Gastroesophageal sphincter (tissue), 4 donors: ENCODE measurements at regions not wholly inside any gene's neighbourhood (a gene's known extent, or its start where the extent isn't known, plus 50 kb on each side); places are given as distances from the start of the nearest gene placed in this dataset.

Experiments used
- ATAC-seq: fragments of 150-250 bp; one replicate; pipeline ENCODE4 v1.9.1; 2016; ENCODE audit warnings: mild to moderate bottlenecking, moderate library complexity
- H3K27ac ChIP-seq, 4 donors: fragments of 200-600 bp; sonication (generic) in 3 of 4; 1 replicate in 3 of 4; 2 replicates in 1 of 4; pipeline ENCODE4 v1.5.1; 2016 to 2019
- H3K27me3 ChIP-seq: fragments of 200-600 bp; sonication (generic); one replicate; pipeline ENCODE4 v1.5.1; 2019
- H3K36me3 ChIP-seq, 2 donors: fragments of 200-600 bp; sonication (generic); one replicate each; pipeline ENCODE4 v1.5.1; 2019; ENCODE audit warnings: control low read depth in 1 of 2
- H3K4me1 ChIP-seq, 3 donors: fragments of 200-600 bp; sonication (generic); 1 replicate in 2 of 3; 2 replicates in 1 of 3; pipeline ENCODE4 v1.5.1; 2016 to 2019; ENCODE audit warnings: control low read depth in 2 of 3
- H3K4me3 ChIP-seq, 2 donors: fragments of 200-600 bp; sonication (generic); one replicate each; pipeline ENCODE4 v1.5.1; 2019; ENCODE audit warnings: mild to moderate bottlenecking in 1 of 2, moderate library complexity in 1 of 2
- H3K9me3 ChIP-seq, 3 donors: fragments of 200-600 bp; sonication (generic); one replicate each; pipeline ENCODE4 v1.5.1; 2017 to 2019; ENCODE audit warnings: control low read depth in 2 of 3
- EP300 ChIP-seq: sonication (generic); formaldehyde crosslinking; IDR thresholded peaks from one replicate; pipeline ENCODE4 v1.6.1; 2017; ENCODE audit warnings: antibody characterized with exemption, mild to moderate bottlenecking
- POLR2A ChIP-seq, 2 donors: fragments of 450-650 bp; IDR thresholded peaks; one replicate each; pipeline ENCODE4 v1.6.1; 2017; ENCODE audit warnings: antibody characterized with exemption in 2 of 2, mild to moderate bottlenecking in 2 of 2, moderate library complexity in 1 of 2
- POLR2AphosphoS5 ChIP-seq: sonication (generic); formaldehyde crosslinking; IDR thresholded peaks from one replicate; pipeline ENCODE4 v1.6.1; 2017; ENCODE audit warnings: antibody characterized with exemption
- WGBS, 2 donors: methylation state at CpG; one replicate each; pipeline ENCODE4 v1.1.5; 2018; ENCODE audit warnings: low coverage in 1 of 2; 5-methylcytosine and 5-hydroxymethylcytosine counted together
- TF ChIP-seq, protein P1 (sequence below), 4 experiments: fragments of 200-600 bp in 2 of 4; fragments of 450-650 bp in 2 of 4; sonication (generic) in 1 of 4; IDR thresholded peaks; one replicate each; pipeline ENCODE4 v1.5.1; 2017 to 2019; ENCODE audit warnings: antibody characterized with exemption in 4 of 4, mild to moderate bottlenecking in 2 of 4, moderate library complexity in 2 of 4

DNA sequence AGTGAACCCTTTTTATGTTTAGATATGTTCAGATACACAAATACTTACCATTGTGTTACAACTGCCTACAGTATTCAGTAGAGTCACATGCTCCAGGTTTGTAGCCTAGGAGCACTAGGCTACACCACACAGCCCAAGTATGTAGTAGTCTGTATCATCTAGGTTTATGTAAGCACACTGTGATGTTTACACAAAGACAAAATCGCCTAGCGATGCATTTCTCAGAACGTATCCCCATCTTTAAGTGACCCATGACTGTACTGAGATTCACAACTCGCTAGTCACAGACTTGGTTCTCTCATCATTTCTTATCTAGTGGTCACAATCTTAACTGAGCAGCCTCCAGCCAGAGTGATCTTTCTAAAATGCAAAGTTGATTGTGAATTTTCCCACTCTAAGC, 119.2 kb downstream of the RASSF10 start:
- WGBS, 2 donors: 73% methylated on average over 4 of the region's 4 CpGs; no CpG with 5 or more reads in 1 of the 2 donors
- no peak for ATAC-seq
- TF ChIP-seq POLR2A (IDR thresholded peaks at IDR 0.05): no peak
- TF ChIP-seq, protein P1, sequence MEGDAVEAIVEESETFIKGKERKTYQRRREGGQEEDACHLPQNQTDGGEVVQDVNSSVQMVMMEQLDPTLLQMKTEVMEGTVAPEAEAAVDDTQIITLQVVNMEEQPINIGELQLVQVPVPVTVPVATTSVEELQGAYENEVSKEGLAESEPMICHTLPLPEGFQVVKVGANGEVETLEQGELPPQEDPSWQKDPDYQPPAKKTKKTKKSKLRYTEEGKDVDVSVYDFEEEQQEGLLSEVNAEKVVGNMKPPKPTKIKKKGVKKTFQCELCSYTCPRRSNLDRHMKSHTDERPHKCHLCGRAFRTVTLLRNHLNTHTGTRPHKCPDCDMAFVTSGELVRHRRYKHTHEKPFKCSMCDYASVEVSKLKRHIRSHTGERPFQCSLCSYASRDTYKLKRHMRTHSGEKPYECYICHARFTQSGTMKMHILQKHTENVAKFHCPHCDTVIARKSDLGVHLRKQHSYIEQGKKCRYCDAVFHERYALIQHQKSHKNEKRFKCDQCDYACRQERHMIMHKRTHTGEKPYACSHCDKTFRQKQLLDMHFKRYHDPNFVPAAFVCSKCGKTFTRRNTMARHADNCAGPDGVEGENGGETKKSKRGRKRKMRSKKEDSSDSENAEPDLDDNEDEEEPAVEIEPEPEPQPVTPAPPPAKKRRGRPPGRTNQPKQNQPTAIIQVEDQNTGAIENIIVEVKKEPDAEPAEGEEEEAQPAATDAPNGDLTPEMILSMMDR (IDR thresholded peaks at IDR 0.05): no peak
- no peak for TF ChIP-seq EP300
- TF ChIP-seq POLR2AphosphoS5: no peak
- H3K9me3 ChIP-seq: peaks cover 0 to 14% (median 0%) of the 10 kb centered on the region in 3 donors
- H3K27me3 ChIP-seq: peaks cover 18% of the 10 kb centered on the region
- no peak overlapping the region for H3K4me3 ChIP-seq
- H3K27ac ChIP-seq: no peak overlapping the region
- no peaks in the 10 kb centered on the region for H3K36me3 ChIP-seq
- H3K4me1 ChIP-seq: no peaks in the 10 kb centered on the region

DNA sequence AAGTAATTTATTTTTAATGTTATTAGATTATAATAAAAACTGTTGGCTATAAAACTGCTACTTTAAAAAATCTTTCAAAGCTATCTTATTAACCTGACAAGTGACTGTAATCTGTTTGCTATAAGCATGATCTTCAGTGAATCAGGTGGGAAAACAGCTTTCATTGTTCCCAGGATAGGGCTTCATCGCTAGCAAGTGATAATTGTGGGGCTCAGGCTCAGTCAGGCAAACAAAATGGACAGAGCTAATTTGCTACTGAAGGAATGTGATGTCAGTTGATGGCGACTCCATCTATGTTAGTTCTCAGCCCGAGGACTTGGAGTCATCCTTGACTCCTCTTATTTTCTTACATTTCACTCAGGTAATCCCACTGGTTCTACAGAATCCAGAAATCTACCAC, 125.0 kb downstream of the RASSF10 start:
- no peaks in the 10 kb centered on the region for H3K27me3 ChIP-seq
- no peak overlapping the region for H3K4me3 ChIP-seq
- no peak for ATAC-seq
- H3K9me3 ChIP-seq: peaks cover 0 to 14% (median 0%) of the 10 kb centered on the region in 3 donors
- no peak overlapping the region for H3K27ac ChIP-seq
- H3K4me1 ChIP-seq: no peaks in the 10 kb centered on the region
- no peaks in the 10 kb centered on the region for H3K36me3 ChIP-seq
- TF ChIP-seq POLR2A (IDR thresholded peaks at IDR 0.05): no peak
- TF ChIP-seq POLR2AphosphoS5: no peak
- no peak for TF ChIP-seq EP300
- TF ChIP-seq, protein P1 (IDR thresholded peaks at IDR 0.05): no peak
- WGBS, 2 donors: 77 to 94% methylated on average over 3 of the region's 3 CpGs

DNA sequence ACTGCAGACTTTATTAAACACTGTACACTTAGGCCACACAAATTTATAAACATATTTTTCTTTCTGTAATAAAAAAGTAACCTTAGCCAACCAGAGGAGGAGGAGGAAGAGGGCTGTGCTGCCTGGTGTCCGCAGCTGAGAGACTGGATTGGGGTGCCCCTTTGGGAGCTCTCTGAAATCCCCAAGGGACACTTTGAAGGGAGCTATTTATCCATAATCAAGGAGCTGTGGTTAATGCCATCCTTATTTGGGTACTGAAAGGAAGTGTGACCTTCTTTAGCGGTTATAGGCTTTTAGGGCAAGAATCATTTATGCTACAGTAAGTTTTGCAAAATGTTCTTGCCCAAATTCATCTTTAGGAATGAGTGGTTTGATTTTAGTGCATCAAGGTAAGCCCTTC, 125.8 kb downstream of the RASSF10 start:
- Histone ChIP-seq H3K4me1 (no peaks in the 10 kb centered on the region), H3K9me3 (peaks cover 0 to 14% (median 0%) of the 10 kb centered on the region in 3 donors), H3K4me3 (no peak overlapping the region), H3K36me3 (no peaks in the 10 kb centered on the region), H3K27me3 (no peaks in the 10 kb centered on the region), H3K27ac (no peak overlapping the region)
- TF ChIP-seq POLR2A (IDR thresholded peaks at IDR 0.05) (no peak), POLR2AphosphoS5 (no peak), EP300 (no peak)
- TF ChIP-seq, protein P1 (IDR thresholded peaks at IDR 0.05): no peak
- no peak for ATAC-seq
- WGBS, 2 donors: 60% methylated on average over 1 of the region's 2 CpGs; no CpG with 5 or more reads in 1 of the 2 donors

DNA sequence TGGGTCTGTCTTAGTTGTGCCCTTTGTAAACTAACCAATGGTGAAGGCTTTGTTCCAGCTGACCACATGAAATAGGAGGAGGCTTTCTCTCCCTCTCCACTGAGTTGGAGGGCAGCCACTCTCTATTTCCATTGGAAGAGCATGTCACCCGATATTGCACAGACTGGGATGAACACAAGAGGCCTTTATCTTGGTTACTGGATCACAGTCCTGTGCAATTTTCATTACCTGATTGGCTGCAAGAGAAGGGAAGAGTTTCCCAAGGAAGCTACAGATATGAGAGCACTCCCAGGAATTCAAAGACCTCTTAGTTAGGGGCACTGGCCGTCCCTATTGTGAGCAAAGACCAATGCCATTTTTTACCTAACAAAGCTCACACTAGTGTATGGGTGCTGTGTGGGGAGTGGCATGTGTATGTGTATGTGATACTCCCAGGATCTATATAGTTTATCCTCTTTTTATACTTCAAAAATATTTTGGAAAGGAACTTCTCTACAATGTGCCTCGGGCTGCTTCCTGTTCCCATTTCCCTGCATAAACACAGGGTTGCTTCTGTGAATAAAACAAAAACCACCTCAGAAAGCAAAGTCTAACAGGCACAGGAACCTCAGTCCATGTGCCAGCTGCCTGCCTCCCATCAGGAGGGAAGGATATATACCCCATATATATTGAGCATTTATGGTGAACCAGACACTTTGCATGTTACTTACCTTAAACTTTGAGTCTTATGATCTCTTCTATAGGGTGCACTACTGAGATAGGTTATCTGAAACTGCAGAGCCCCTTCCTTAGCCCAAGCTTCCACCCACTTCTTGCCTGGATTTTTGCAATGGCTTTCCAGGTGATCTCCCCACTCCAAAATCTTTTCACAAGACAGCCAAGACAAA, 126.5 kb downstream of the RASSF10 start:
- TF ChIP-seq EP300 (no peak), POLR2A (IDR thresholded peaks at IDR 0.05) (no peak), POLR2AphosphoS5 (no peak)
- TF ChIP-seq, protein P1 (IDR thresholded peaks at IDR 0.05): no peak
- ATAC-seq: no peak
- H3K9me3 ChIP-seq: peaks cover 0 to 14% (median 0%) of the 10 kb centered on the region in 3 donors
- H3K4me1 ChIP-seq: no peaks in the 10 kb centered on the region
- H3K36me3 ChIP-seq: no peaks in the 10 kb centered on the region
- H3K27me3 ChIP-seq: no peaks in the 10 kb centered on the region
- H3K4me3 ChIP-seq: no peak overlapping the region
- 13 to 41% methylated on average over 1 to 3 of the region's 3 CpGs for WGBS, 2 donors
- no peak overlapping the region for H3K27ac ChIP-seq

DNA sequence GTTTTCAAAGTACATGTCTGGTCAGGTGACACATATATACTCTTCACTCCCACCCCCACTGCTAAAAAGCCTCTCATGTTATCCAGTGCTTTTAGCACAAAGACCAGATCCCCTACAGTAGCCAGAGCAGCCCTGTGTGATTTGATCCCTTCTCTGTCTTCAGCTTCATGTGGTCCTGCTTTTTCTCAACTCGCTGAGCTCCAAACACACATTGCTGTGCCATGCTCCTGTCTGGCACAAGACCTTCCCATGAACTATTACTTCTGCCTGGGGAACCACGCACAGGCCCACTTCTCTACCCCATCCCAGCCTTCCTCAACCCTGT, 127.1 kb downstream of the RASSF10 start:
- Histone ChIP-seq H3K4me1 (no peaks in the 10 kb centered on the region), H3K4me3 (no peak overlapping the region), H3K9me3 (peaks cover 0 to 10% (median 0%) of the 10 kb centered on the region in 3 donors), H3K36me3 (no peaks in the 10 kb centered on the region), H3K27ac (no peak overlapping the region), H3K27me3 (no peaks in the 10 kb centered on the region)
- no peak for ATAC-seq
- 62 to 94% methylated on average over 2 of the region's 2 CpGs for WGBS, 2 donors
- TF ChIP-seq POLR2AphosphoS5: no peak
- TF ChIP-seq, protein P1 (IDR thresholded peaks at IDR 0.05): no peak
- no peak for TF ChIP-seq POLR2A (IDR thresholded peaks at IDR 0.05)
- no peak for TF ChIP-seq EP300
